GM19043 (cell line): ENCODE measurements at regions not wholly inside any gene's neighbourhood (a gene's known extent, or its start where the extent isn't known, plus 50 kb on each side); places are given as distances from the start of the nearest gene placed in this dataset.

Experiments used
- ATAC-seq: cut with Tn5 transposase; IDR thresholded peaks from one replicate; pipeline ENCODE4 v1.9.1; 2021; ENCODE audit warnings: low read depth; ENCODE audit not compliant: unreplicated experiment

- no peak for ATAC-seq
Observed at GRCh38 chr7:47221826-47222225, 360.1 kb downstream of the TNS3 start.

- no peak for ATAC-seq
Observed at GRCh38 chr7:47218378-47219176, 363.3 kb downstream of the TNS3 start.

GRCh38 chr7:47217570-47218360 lies 364.1 kb downstream of the TNS3 start:
- ATAC-seq, result no peak

- no peak for ATAC-seq
Observed at GRCh38 chr7:47217086-47217485, 364.8 kb downstream of the TNS3 start.

- no peak for ATAC-seq
Observed at GRCh38 chr7:47216439-47216838, 365.5 kb downstream of the TNS3 start.

GRCh38 chr7:47215640-47216039 lies 366.3 kb downstream of the TNS3 start:
- no peak for ATAC-seq

- ATAC-seq, result no peak
Observed at GRCh38 chr7:47215049-47215448, 366.9 kb downstream of the TNS3 start.

- ATAC-seq, result no peak
Observed at GRCh38 chr7:47213276-47213675, 368.6 kb downstream of the TNS3 start.

- ATAC-seq, result no peak
Observed at GRCh38 chr7:47211519-47211973, 370.4 kb downstream of the TNS3 start.

- no peak for ATAC-seq
Observed at GRCh38 chr7:47210281-47210854, 371.5 kb downstream of the TNS3 start.

GRCh38 chr7:47207956-47208355 lies 374.0 kb downstream of the TNS3 start:
- ATAC-seq, result no peak

GRCh38 chr7:47204709-47205108 lies 377.2 kb downstream of the TNS3 start:
- no peak for ATAC-seq

GRCh38 chr7:47202146-47202783 lies 379.6 kb downstream of the TNS3 start:
- ATAC-seq, result no peak

- ATAC-seq, result no peak
Observed at GRCh38 chr7:47198159-47198558, 383.8 kb downstream of the TNS3 start.

GRCh38 chr7:47197486-47197885 lies 384.4 kb downstream of the TNS3 start:
- no peak for ATAC-seq

- ATAC-seq, result no peak
Observed at GRCh38 chr7:47196737-47197136, 385.2 kb downstream of the TNS3 start.

- no peak for ATAC-seq
Observed at GRCh38 chr7:47196106-47196645, 385.7 kb downstream of the TNS3 start.

- ATAC-seq, result no peak
Observed at GRCh38 chr7:47195641-47196040, 386.3 kb downstream of the TNS3 start.

- no peak for ATAC-seq
Observed at GRCh38 chr7:47194516-47195057, 387.3 kb downstream of the TNS3 start.

- ATAC-seq, result no peak
Observed at GRCh38 chr7:47192978-47193377, 388.9 kb downstream of the TNS3 start.
